ENCODE measurements at regions not wholly inside any gene's neighbourhood (a gene's known extent, or its start where the extent isn't known, plus 50 kb on each side); places are given as distances from the start of the nearest gene placed in this dataset.

DNA sequence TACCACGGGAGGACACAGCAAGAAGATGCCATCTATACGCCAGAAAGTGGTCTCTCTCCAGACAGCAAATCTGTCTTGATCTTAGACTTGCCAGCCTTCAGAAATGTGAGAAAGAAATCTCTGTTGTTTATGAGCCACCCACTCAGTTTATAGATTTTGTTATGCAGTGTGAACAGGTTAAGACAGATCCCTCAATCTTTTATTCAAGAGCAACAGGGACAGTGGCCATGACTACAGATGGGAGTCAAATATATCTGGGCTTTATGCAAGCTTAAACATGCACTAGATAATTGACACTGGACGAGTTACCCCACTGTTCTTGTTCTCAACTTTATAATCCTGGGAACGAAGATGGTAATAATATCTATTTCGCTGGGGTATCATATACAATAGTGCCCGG lies 288.7 kb downstream of the RPAP3 start:
- no peak overlapping the region for H3K27ac ChIP-seq
- TF ChIP-seq, protein P1, sequence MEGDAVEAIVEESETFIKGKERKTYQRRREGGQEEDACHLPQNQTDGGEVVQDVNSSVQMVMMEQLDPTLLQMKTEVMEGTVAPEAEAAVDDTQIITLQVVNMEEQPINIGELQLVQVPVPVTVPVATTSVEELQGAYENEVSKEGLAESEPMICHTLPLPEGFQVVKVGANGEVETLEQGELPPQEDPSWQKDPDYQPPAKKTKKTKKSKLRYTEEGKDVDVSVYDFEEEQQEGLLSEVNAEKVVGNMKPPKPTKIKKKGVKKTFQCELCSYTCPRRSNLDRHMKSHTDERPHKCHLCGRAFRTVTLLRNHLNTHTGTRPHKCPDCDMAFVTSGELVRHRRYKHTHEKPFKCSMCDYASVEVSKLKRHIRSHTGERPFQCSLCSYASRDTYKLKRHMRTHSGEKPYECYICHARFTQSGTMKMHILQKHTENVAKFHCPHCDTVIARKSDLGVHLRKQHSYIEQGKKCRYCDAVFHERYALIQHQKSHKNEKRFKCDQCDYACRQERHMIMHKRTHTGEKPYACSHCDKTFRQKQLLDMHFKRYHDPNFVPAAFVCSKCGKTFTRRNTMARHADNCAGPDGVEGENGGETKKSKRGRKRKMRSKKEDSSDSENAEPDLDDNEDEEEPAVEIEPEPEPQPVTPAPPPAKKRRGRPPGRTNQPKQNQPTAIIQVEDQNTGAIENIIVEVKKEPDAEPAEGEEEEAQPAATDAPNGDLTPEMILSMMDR (IDR thresholded peaks at IDR 0.05): no peak
- no peak for TF ChIP-seq ZFX (IDR thresholded peaks at IDR 0.05; ENCODE audit: borderline replicate concordance)

DNA sequence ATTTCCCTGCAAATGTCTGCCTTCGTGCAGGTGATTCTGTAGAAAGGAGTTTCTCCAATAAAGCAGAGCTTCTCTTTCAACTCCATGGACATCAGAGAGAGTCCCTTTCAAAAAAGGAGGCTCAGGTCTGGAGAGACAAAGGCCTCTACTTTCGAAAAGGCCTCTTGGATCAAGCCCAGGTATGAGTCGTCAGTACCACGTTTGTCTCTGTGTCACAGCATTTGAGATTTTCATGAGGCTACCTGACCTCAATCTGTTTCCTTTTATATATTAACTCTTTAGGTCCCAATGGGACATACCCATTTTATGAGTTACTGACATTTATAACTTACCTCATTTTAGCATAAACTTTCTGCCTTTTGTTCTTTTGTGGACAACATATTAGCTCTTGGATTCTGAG lies 290.8 kb downstream of the RPAP3 start:
- TF ChIP-seq ZFX (IDR thresholded peaks at IDR 0.05; ENCODE audit: borderline replicate concordance): no peak
- no peak overlapping the region for H3K27ac ChIP-seq

- H3K27ac ChIP-seq: no peak overlapping the region
- TF ChIP-seq ZFX (IDR thresholded peaks at IDR 0.05; ENCODE audit: borderline replicate concordance): no peak
These were observed 291.3 kb downstream of the RPAP3 start for GRCh38 chr12:47414511-47414910.

GRCh38 chr12:47413806-47414205 lies 292.0 kb downstream of the RPAP3 start:
- no peak overlapping the region for H3K27ac ChIP-seq
- TF ChIP-seq, protein P1 (IDR thresholded peaks at IDR 0.05): no peak
- no peak for TF ChIP-seq ZFX (IDR thresholded peaks at IDR 0.05; ENCODE audit: borderline replicate concordance)

DNA sequence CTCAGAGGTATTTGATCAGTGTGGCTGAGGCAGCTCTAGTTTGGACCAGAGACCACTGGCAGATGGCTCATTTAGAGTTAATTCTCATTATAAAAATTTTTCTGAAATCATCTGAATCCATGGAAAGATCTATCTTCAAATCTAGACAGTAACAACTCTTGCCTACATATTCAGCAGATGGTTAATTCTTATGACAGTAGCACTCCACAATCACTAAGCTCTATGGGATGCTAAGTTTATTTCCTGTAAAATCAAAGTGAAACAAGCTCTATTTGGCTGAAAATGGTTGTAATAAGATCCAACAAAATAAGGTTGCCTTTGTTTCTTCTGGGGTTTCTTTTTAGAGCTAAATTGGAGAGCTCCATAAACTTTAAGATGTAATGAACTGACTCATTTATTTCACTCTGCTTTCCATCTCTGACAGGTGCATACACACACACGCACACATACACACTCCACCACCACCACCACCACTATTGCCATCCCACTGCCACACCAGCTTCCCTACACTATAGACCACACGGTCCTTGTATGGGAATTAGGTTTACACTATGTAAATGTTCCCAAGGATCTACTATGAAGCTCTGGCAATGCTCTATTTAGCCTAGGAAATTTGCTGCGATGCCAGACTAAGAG lies 293.1 kb downstream of the RPAP3 start:
- H3K27ac ChIP-seq: no peak overlapping the region

DNA sequence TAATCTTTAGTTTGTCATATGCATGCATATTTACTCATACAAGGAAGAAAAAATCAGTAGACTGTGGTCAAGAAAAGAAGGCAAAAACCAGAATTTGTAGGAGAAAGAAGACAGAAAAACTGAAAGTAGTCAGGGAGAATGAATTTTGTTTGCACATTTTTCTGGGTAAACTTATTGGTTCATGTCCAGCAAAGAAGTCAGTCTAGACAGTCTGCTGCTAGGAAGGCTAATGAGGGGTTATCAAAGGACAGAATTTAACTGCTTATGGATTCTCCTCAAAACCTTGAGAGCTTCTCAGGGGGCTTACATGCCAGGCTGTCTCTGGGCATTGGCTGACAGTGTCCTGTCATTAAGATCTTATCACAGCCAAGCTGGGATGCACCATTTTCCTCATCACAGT lies 293.9 kb downstream of the RPAP3 start:
- H3K27ac ChIP-seq: no peak overlapping the region
- TF ChIP-seq, protein P1 (IDR thresholded peaks at IDR 0.05): no peak
- no peak for TF ChIP-seq ZFX (IDR thresholded peaks at IDR 0.05; ENCODE audit: borderline replicate concordance)

More for the DNA sequence above, 293.1 kb downstream of the RPAP3 start:
- TF ChIP-seq, protein P1 (IDR thresholded peaks at IDR 0.05): no peak
- no peak for TF ChIP-seq ZFX (IDR thresholded peaks at IDR 0.05; ENCODE audit: borderline replicate concordance)

GRCh38 chr12:47410862-47411261 lies 295.0 kb downstream of the RPAP3 start:
- TF ChIP-seq, protein P1 (IDR thresholded peaks at IDR 0.05): no peak
- no peak for TF ChIP-seq ZFX (IDR thresholded peaks at IDR 0.05; ENCODE audit: borderline replicate concordance)
- H3K27ac ChIP-seq: no peak overlapping the region

DNA sequence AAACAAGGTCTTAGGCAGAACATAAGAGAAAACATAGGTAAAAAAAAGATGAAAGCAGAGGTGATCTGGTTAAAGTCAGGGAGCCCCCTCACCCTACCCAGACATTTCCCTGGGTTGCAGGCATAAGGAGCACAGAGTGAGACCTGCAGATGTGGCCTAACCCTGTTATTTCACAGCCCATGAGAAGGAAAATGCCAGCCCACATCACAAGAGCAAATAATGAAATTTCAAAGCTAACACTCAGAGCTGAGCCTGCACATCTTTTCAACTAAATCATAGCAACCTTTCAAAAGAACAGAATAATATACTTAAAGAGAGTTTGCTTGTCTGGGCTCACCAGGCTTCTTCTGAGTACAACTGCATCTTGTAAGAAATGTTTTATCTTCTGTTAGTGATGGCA lies 295.4 kb downstream of the RPAP3 start:
- TF ChIP-seq, protein P1 (IDR thresholded peaks at IDR 0.05): no peak
- H3K27ac ChIP-seq: no peak overlapping the region
